Frontal cortex (tissue), 3 donors: ENCODE measurements at regions not wholly inside any gene's neighbourhood (a gene's known extent, or its start where the extent isn't known, plus 50 kb on each side); places are given as distances from the start of the nearest gene placed in this dataset.
"Not testable (repeated sequence)": the region's sequence is repeated elsewhere in the genome, so short reads cannot be mapped to it uniquely, and the experiment has no call there.

Experiments
- DNase-seq, 2 donors: peaks; one replicate each; pipeline ENCODE4 v3.0.0; 2012; ENCODE audit warnings: low spot score in 2 of 2
- FAIRE-seq: peaks from 2 replicates; lab custom pipeline; 2012; peaks lifted over from hg19 to GRCh38; lab: Jason Lieb, UNC
- donor health status: control.
- donor health status: control.
- donor health status: control.

- FAIRE-seq, result no peak
- no peak for DNase-seq
Measured at GRCh38 chr5:90338712-90339372, 70.7 kb downstream of the CETN3 start.

GRCh38 chr5:90337449-90338052 is 72.0 kb downstream of the CETN3 start:
- no peak for FAIRE-seq
- DNase-seq, result no peak

DNA sequence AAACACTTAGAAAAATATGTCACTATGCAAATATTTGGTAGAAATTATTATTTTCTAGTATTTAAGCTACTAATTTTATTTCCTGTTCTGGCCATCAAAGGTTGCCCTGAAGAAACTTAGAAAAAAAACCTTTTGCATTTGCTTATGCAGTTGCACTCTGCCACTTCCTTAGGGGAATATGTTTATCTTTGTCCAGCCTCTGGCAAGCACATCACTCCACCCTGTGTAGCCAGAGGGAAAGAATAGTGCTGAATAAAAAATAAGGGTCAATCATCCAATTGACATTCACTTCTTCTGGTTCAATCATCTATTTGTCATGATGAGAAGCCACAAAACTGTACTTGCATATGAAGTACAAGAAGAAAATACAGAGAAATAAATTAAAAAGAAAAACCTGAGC is 72.8 kb downstream of the CETN3 start:
- DNase-seq (no peak), FAIRE-seq (no peak)

DNA sequence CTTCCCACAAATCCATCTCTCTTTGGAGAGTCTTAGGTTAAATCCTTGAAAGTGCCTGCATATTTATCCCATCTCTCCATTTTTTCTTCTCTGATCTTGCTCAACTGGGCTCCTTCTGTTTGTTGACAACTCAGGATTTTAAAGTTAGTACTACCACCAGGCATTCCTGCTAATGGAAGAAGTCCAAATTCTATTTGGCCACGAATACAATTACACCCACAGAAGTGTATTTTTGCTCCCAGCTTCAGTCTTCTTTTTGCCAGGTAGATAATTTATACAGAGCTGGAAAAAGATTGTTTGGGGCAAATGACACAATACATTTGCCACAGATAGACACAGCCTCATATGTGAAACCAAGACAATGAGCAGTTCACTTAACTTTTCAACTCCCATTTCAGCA is 74.8 kb downstream of the CETN3 start:
- DNase-seq, result no peak

GRCh38 chr5:90329911-90330310 is 79.6 kb downstream of the CETN3 start:
- FAIRE-seq (no peak), DNase-seq (no peak)

More for the DNA sequence above, 74.8 kb downstream of the CETN3 start:
- FAIRE-seq, result no peak

GRCh38 chr5:90326995-90327394 is 82.6 kb downstream of the CETN3 start:
- DNase-seq (no peak), FAIRE-seq (no peak)

DNA sequence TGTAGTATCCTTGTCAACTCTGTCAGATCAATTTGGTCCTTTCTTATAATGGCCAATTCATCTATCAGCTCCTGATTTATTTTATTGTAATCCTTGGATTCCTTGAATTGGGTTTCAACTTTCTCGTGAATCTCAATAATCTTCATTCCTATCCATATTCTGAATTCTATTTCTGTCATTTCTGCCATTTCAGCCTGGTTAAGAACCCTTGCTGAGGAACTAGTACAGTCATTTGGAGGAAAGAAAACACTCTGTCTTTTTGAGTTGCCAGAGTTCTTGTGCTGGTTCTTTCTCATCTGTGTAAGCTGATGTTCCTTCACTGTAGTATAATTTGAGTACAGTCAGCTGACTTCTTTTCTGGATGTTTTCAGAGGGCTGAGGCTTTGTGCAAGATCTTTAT is 84.5 kb downstream of the CETN3 start:
- DNase-seq (no peak), FAIRE-seq (no peak)

GRCh38 chr5:90320348-90320747 is 89.2 kb downstream of the CETN3 start:
- FAIRE-seq, DNase-seq: not testable (repeated sequence)

GRCh38 chr5:90312027-90312426 is 97.5 kb downstream of the CETN3 start:
- FAIRE-seq (no peak), DNase-seq (no peak)

DNA sequence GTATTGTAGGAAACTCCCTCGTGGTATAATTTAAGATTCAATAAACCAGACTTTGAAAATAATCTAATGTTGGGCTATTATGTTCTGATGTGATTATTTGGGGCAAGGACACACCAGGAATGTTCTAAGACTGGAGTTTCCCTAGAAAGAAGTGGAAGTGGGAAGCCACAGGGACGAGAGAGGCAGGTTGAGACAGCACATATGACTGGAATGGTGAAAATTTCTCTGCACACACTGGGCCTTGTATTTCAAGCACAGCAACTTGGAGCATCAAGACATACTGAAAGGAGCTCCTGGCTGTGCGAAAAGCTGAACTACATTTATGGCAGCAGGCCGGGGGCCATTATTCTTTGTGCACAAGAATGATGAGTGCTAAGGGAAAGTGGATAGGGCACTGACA is 98.2 kb downstream of the CETN3 start:
- FAIRE-seq, result no peak
- DNase-seq, result no peak

GRCh38 chr5:90308787-90309585 is 100.6 kb downstream of the CETN3 start:
- no peak for DNase-seq
- no peak for FAIRE-seq

- DNase-seq, result no peak
- no peak for FAIRE-seq
Measured at GRCh38 chr5:90307782-90308181, 101.8 kb downstream of the CETN3 start.

- DNase-seq (no peak), FAIRE-seq (no peak)
Measured at GRCh38 chr5:90307322-90307721, 102.2 kb downstream of the CETN3 start.

DNA sequence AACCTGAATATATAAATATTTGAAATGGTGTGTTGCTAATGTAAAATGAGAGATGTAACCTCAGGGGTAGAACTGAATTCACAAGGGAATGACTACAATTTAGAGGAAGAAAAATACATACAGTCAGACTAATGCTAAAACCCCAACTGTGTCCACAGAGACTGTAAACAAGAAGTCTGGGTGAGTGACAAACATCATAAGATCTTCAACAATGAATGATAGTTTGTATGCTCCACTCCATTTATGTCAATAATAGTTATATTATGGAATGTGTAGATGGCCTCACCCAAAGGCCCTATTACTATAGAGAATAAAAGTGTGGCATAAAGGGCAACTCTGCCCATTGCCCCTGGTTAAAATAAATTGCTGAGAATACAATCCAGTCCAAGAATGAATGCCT is 102.9 kb downstream of the CETN3 start:
- no peak for FAIRE-seq
- DNase-seq, result no peak

- DNase-seq, result no peak
- no peak for FAIRE-seq
Measured at GRCh38 chr5:90305041-90305720, 104.4 kb downstream of the CETN3 start.

GRCh38 chr5:90301248-90301647 is 108.3 kb downstream of the CETN3 start:
- FAIRE-seq (no peak), DNase-seq (no peak)

- no peak for FAIRE-seq
- DNase-seq, result no peak
Measured at GRCh38 chr5:90297045-90297764, 112.4 kb downstream of the CETN3 start.

DNA sequence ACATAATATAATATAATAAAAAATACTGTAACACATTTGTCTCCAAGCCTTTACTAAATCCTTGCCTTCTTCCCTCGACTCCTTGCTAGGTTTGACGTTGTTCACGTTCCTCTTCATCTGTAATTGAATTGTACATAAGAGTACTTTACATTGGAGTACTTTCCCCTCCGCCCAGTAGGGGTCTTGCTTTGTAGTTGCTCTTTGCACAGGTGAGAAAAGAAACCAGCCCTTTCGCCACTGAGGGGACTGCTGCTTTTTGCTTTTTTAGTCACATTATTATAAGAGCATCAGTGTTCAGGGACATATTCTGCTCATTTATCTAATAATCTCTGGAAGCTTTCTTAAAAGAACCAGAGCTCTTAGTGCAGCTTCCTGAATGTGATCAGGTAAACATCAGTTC is 115.0 kb downstream of the CETN3 start:
- FAIRE-seq, result no peak
- DNase-seq, result no peak

GRCh38 chr5:90293931-90294330 is 115.6 kb downstream of the CETN3 start:
- no peak for FAIRE-seq
- DNase-seq, result no peak

DNA sequence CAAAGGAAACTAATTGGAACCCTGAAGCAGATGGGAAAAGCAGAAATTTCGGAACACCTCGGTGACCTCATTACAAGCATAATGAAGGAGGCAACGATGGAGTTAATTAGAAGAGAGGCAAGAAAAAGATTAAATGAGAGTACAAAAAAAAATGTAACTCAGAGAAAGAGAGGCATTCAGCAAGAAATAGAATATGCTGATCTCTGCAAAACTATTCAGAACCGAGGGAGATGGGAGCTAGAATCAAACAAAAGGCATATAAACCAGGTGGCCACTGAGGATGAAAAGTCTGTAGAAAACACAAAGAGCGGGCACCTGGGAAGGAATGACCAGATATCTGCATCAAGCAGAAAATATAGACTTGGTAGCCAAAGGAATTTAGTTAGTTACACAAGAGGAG is 118.9 kb downstream of the CETN3 start:
- FAIRE-seq (no peak), DNase-seq (no peak)
